SK-N-SH treated with all-trans-retinoic acid at 6 μM for 48 hours (cell line): ENCODE measurements at regions not wholly inside any gene's neighbourhood (a gene's known extent, or its start where the extent isn't known, plus 50 kb on each side); places are given as distances from the start of the nearest gene placed in this dataset.

Source experiments
- ATAC-seq: fragments of 200-7000 bp; cut with Tn5 transposase; 3 replicates; pipeline ENCODE4 v1.9.1; 2020; ENCODE audit warnings: mild to moderate bottlenecking, moderate library complexity
- BACH2 ChIP-seq: fragments of 250-450 bp; sonication (Bioruptor Pico); IDR thresholded peaks from 2 replicates; pipeline ENCODE4 v1.9.0; 2021; ENCODE audit warnings: mild to moderate bottlenecking, borderline replicate concordance
- CREB5 ChIP-seq: fragments of 250-450 bp; sonication (Bioruptor Pico); IDR thresholded peaks from 2 replicates; pipeline ENCODE4 v1.5.1; 2020; ENCODE audit warnings: low read depth, mild to moderate bottlenecking, moderate library complexity
- CSDC2 ChIP-seq: fragments of 250-450 bp; sonication (Bioruptor Pico); IDR thresholded peaks from 2 replicates; pipeline ENCODE4 v1.5.0; 2020; ENCODE audit warnings: mild to moderate bottlenecking, moderate library complexity
- ESRRG ChIP-seq: fragments of 250-450 bp; sonication (Bioruptor Pico); IDR thresholded peaks from 2 replicates; pipeline ENCODE4 v1.6.1; 2021; ENCODE audit warnings: mild to moderate bottlenecking
- GLIS3 ChIP-seq: fragments of 250-450 bp; sonication (Bioruptor Pico); IDR thresholded peaks from 2 replicates; pipeline ENCODE4 v1.5.0; 2020; ENCODE audit warnings: mild to moderate bottlenecking, moderate library complexity
- ISL1 ChIP-seq: fragments of 250-450 bp; sonication (Bioruptor Pico); IDR thresholded peaks from 2 replicates; pipeline ENCODE4 v2.1.2; 2022; ENCODE audit warnings: mild to moderate bottlenecking, moderate library complexity
- OSR1 ChIP-seq: fragments of 250-450 bp; sonication (Bioruptor Pico); IDR thresholded peaks from 2 replicates; pipeline ENCODE4 v1.8.0; 2022; ENCODE audit warnings: moderate library complexity, mild to moderate bottlenecking, inconsistent platforms
- SNAI2 ChIP-seq: fragments of 250-450 bp; sonication (Bioruptor Pico); IDR thresholded peaks from 2 replicates; pipeline ENCODE4 v1.5.0; 2020; ENCODE audit warnings: mild to moderate bottlenecking, moderate library complexity
- TCF4 ChIP-seq: fragments of 250-450 bp; sonication (Bioruptor Pico); IDR thresholded peaks from 2 replicates; pipeline ENCODE4 v1.8.0; 2021; ENCODE audit warnings: mild to moderate bottlenecking, moderate library complexity, borderline replicate concordance
- TOX ChIP-seq: fragments of 250-450 bp; sonication (Bioruptor Pico); IDR thresholded peaks from 2 replicates; pipeline ENCODE4 v1.8.0; 2021; ENCODE audit warnings: mild to moderate bottlenecking, moderate library complexity, borderline replicate concordance
- ZC3H10 ChIP-seq: fragments of 250-450 bp; sonication (Bioruptor Pico); IDR thresholded peaks from 2 replicates; pipeline ENCODE4 v1.5.1; 2021; ENCODE audit warnings: mild to moderate bottlenecking, moderate library complexity
- ZFP3 ChIP-seq: fragments of 250-450 bp; sonication (Bioruptor Pico); IDR thresholded peaks from 2 replicates; pipeline ENCODE4 v1.5.0; 2020; ENCODE audit warnings: mild to moderate bottlenecking, moderate library complexity
- ZFP30 ChIP-seq: fragments of 450-650 bp; formaldehyde crosslinking; IDR thresholded peaks from 2 replicates; pipeline ENCODE4 v1.5.0; 2022; ENCODE audit warnings: mild to moderate bottlenecking, moderate library complexity
- ZNF565 ChIP-seq: fragments of 450-650 bp; formaldehyde crosslinking; conservative IDR thresholded peaks from 2 replicates; pipeline ENCODE4 v1.5.0; 2020; ENCODE audit warnings: low read depth, mild to moderate bottlenecking, moderate library complexity
- ZNF70 ChIP-seq: fragments of 450-650 bp; formaldehyde crosslinking; IDR thresholded peaks from 2 replicates; pipeline ENCODE4 v1.5.0; 2020; ENCODE audit warnings: mild to moderate bottlenecking, moderate library complexity
- ZNF8 ChIP-seq: fragments of 450-650 bp; formaldehyde crosslinking; IDR thresholded peaks from 2 replicates; pipeline ENCODE4 v1.5.0; 2020; ENCODE audit warnings: mild to moderate bottlenecking, moderate library complexity
- TF ChIP-seq, protein P1 (sequence below): fragments of 250-450 bp; sonication (Bioruptor Pico); IDR thresholded peaks from 2 replicates; pipeline ENCODE4 v1.5.0; 2020; ENCODE audit warnings: mild to moderate bottlenecking, moderate library complexity
- TF ChIP-seq, protein P2 (sequence below): fragments of 250-450 bp; sonication (Bioruptor Pico); IDR thresholded peaks from 2 replicates; pipeline ENCODE4 v1.5.1; 2021; ENCODE audit warnings: mild to moderate bottlenecking, moderate library complexity
- TF ChIP-seq, protein P3 (sequence below): fragments of 250-450 bp; sonication (Bioruptor Pico); IDR thresholded peaks from 2 replicates; pipeline ENCODE4 v1.8.0; 2020; ENCODE audit warnings: mild to moderate bottlenecking, moderate library complexity, borderline replicate concordance
- TF ChIP-seq, protein P4 (sequence below): fragments of 250-450 bp; sonication (Bioruptor Pico); IDR thresholded peaks from 2 replicates; pipeline ENCODE4 v1.8.0; 2021; ENCODE audit warnings: low read depth, mild to moderate bottlenecking, moderate library complexity, borderline replicate concordance

DNA sequence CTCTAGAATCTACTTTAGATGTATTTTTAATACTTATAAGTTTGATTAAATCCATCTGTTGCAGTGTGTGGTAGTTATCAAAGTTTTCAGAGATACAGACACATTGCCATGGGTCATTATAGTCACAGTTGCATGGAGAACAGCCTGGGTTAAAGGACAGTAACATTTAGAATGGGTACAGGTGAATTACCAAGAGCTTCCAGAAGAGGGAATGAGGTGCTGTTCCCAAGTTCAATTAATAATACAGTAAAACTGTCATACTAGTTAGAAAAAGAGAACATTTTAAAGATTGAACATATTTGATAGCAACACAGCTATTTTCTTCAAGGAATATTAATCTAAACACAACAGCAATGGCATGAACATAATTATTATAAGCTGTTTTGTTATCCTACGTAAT is 322.6 kb upstream of the SLC10A2 start:
- no peak for ATAC-seq
- TF ChIP-seq BACH2 (no peak), CSDC2 (CRISPR knock-in tag) (no peak), GLIS3 (CRISPR knock-in tag) (no peak), ISL1 (CRISPR knock-in tag) (no peak), ZFP3 (CRISPR knock-in tag) (no peak), OSR1 (CRISPR knock-in tag) (no peak), ZNF70 (no peak), CREB5 (CRISPR knock-in tag) (no peak)
- TF ChIP-seq, protein P1, sequence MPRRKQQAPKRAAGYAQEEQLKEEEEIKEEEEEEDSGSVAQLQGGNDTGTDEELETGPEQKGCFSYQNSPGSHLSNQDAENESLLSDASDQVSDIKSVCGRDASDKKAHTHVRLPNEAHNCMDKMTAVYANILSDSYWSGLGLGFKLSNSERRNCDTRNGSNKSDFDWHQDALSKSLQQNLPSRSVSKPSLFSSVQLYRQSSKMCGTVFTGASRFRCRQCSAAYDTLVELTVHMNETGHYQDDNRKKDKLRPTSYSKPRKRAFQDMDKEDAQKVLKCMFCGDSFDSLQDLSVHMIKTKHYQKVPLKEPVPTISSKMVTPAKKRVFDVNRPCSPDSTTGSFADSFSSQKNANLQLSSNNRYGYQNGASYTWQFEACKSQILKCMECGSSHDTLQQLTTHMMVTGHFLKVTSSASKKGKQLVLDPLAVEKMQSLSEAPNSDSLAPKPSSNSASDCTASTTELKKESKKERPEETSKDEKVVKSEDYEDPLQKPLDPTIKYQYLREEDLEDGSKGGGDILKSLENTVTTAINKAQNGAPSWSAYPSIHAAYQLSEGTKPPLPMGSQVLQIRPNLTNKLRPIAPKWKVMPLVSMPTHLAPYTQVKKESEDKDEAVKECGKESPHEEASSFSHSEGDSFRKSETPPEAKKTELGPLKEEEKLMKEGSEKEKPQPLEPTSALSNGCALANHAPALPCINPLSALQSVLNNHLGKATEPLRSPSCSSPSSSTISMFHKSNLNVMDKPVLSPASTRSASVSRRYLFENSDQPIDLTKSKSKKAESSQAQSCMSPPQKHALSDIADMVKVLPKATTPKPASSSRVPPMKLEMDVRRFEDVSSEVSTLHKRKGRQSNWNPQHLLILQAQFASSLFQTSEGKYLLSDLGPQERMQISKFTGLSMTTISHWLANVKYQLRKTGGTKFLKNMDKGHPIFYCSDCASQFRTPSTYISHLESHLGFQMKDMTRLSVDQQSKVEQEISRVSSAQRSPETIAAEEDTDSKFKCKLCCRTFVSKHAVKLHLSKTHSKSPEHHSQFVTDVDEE (CRISPR knock-in tag), result no peak

GRCh38 chr13:103386341-103386740 is 320.1 kb upstream of the SLC10A2 start:
- ATAC-seq, result no peak
- TF ChIP-seq BACH2, result no peak
- no peak for TF ChIP-seq ZNF565
- no peak for TF ChIP-seq ZNF70
- TF ChIP-seq, protein P2, sequence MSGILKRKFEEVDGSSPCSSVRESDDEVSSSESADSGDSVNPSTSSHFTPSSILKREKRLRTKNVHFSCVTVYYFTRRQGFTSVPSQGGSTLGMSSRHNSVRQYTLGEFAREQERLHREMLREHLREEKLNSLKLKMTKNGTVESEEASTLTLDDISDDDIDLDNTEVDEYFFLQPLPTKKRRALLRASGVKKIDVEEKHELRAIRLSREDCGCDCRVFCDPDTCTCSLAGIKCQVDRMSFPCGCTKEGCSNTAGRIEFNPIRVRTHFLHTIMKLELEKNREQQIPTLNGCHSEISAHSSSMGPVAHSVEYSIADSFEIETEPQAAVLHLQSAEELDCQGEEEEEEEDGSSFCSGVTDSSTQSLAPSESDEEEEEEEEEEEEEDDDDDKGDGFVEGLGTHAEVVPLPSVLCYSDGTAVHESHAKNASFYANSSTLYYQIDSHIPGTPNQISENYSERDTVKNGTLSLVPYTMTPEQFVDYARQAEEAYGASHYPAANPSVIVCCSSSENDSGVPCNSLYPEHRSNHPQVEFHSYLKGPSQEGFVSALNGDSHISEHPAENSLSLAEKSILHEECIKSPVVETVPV (CRISPR knock-in tag), result no peak
- TF ChIP-seq TOX (CRISPR knock-in tag), result no peak
- TF ChIP-seq ZFP3 (CRISPR knock-in tag), result peak; percentile 64; the same call in 1 of the 2 replicates
- TF ChIP-seq TCF4 (CRISPR knock-in tag), result no peak
- TF ChIP-seq GLIS3 (CRISPR knock-in tag), result no peak
- no peak for TF ChIP-seq OSR1 (CRISPR knock-in tag)
- 0 out of 2 replicates have a peak, but pooled peaks have one; percentile 79 for TF ChIP-seq CSDC2 (CRISPR knock-in tag)
- TF ChIP-seq SNAI2, result peak; percentile 52; the same call in 1 of the 2 replicates
- TF ChIP-seq, protein P3, sequence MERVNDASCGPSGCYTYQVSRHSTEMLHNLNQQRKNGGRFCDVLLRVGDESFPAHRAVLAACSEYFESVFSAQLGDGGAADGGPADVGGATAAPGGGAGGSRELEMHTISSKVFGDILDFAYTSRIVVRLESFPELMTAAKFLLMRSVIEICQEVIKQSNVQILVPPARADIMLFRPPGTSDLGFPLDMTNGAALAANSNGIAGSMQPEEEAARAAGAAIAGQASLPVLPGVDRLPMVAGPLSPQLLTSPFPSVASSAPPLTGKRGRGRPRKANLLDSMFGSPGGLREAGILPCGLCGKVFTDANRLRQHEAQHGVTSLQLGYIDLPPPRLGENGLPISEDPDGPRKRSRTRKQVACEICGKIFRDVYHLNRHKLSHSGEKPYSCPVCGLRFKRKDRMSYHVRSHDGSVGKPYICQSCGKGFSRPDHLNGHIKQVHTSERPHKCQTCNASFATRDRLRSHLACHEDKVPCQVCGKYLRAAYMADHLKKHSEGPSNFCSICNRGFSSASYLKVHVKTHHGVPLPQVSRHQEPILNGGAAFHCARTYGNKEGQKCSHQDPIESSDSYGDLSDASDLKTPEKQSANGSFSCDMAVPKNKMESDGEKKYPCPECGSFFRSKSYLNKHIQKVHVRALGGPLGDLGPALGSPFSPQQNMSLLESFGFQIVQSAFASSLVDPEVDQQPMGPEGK (CRISPR knock-in tag), result no peak
- TF ChIP-seq ZFP30 (CRISPR knock-in tag), result no peak
- no peak for TF ChIP-seq ZNF8 (CRISPR knock-in tag)
- TF ChIP-seq ESRRG, result no peak
- TF ChIP-seq ZC3H10 (CRISPR knock-in tag), result no peak
- TF ChIP-seq, protein P1 (CRISPR knock-in tag), result no peak
- TF ChIP-seq, protein P4, sequence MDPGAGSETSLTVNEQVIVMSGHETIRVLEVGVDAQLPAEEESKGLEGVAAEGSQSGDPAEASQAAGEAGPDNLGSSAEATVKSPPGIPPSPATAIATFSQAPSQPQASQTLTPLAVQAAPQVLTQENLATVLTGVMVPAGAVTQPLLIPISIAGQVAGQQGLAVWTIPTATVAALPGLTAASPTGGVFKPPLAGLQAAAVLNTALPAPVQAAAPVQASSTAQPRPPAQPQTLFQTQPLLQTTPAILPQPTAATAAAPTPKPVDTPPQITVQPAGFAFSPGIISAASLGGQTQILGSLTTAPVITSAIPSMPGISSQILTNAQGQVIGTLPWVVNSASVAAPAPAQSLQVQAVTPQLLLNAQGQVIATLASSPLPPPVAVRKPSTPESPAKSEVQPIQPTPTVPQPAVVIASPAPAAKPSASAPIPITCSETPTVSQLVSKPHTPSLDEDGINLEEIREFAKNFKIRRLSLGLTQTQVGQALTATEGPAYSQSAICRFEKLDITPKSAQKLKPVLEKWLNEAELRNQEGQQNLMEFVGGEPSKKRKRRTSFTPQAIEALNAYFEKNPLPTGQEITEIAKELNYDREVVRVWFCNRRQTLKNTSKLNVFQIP (CRISPR knock-in tag), result no peak
- TF ChIP-seq ISL1 (CRISPR knock-in tag), result peak; percentile 48
